Activated CD4-positive, alpha-beta T cell treated with anti-CD3 and anti-CD28 coated beads, Interleukin-2, amount 50 U/mL, for 16 hours (primary cell): ENCODE measurements at regions not wholly inside any gene's neighbourhood (a gene's known extent, or its start where the extent isn't known, plus 50 kb on each side); places are given as distances from the start of the nearest gene placed in this dataset.

ENCODE experiments used
- DNase-seq: peaks from one replicate; pipeline ENCODE4 v3.0.0-alpha.2; 2020

GRCh38 chr10:43863859-43864591, 215.3 kb upstream of the ZNF32 start:
- no peak for DNase-seq

- no peak for DNase-seq
Observed at GRCh38 chr10:43863270-43863669, 214.6 kb upstream of the ZNF32 start.

- DNase-seq = no peak
Observed at GRCh38 chr10:43862756-43863155, 214.1 kb upstream of the ZNF32 start.

- DNase-seq = no peak
Observed at GRCh38 chr10:43861966-43862751, 213.5 kb upstream of the ZNF32 start.

- no peak for DNase-seq
Observed at GRCh38 chr10:43859016-43859525, 210.4 kb upstream of the ZNF32 start.

GRCh38 chr10:43857931-43858315, 209.2 kb upstream of the ZNF32 start:
- DNase-seq = no peak

GRCh38 chr10:43857206-43857930, 208.7 kb upstream of the ZNF32 start:
- no peak for DNase-seq

GRCh38 chr10:43856299-43856698, 207.6 kb upstream of the ZNF32 start:
- no peak for DNase-seq

- no peak for DNase-seq
Observed at GRCh38 chr10:43855667-43856210, 207.1 kb upstream of the ZNF32 start.

GRCh38 chr10:43854007-43854406, 205.3 kb upstream of the ZNF32 start:
- DNase-seq = no peak

GRCh38 chr10:43853369-43853768, 204.7 kb upstream of the ZNF32 start:
- DNase-seq = no peak

- DNase-seq = no peak
Observed at GRCh38 chr10:43852644-43853214, 204.0 kb upstream of the ZNF32 start.

GRCh38 chr10:43852149-43852548, 203.5 kb upstream of the ZNF32 start:
- DNase-seq = no peak

GRCh38 chr10:43851030-43851429, 202.3 kb upstream of the ZNF32 start:
- no peak for DNase-seq

GRCh38 chr10:43849551-43849950, 200.9 kb upstream of the ZNF32 start:
- no peak for DNase-seq

GRCh38 chr10:43846968-43847367, 198.3 kb upstream of the ZNF32 start:
- DNase-seq = no peak

GRCh38 chr10:43846187-43846680, 197.6 kb upstream of the ZNF32 start:
- DNase-seq = peak; percentile 40

- DNase-seq = no peak
Observed at GRCh38 chr10:43845121-43845520, 196.4 kb upstream of the ZNF32 start.

- DNase-seq = no peak
Observed at GRCh38 chr10:43844221-43844620, 195.5 kb upstream of the ZNF32 start.

GRCh38 chr10:43843321-43844101, 194.8 kb upstream of the ZNF32 start:
- DNase-seq = no peak

- DNase-seq = no peak
Observed at GRCh38 chr10:43842496-43842895, 193.8 kb upstream of the ZNF32 start.

- DNase-seq = no peak
Observed at GRCh38 chr10:43842072-43842471, 193.4 kb upstream of the ZNF32 start.
